ENCODE measurements at regions not wholly inside any gene's neighbourhood (a gene's known extent, or its start where the extent isn't known, plus 50 kb on each side); places are given as distances from the start of the nearest gene placed in this dataset.

- peak; percentile 29 for DNase-seq
- TF ChIP-seq CTCF (IDR thresholded peaks at IDR 0.05), result no peak
Measured at GRCh38 chr11:70502677-70503467, 104.5 kb downstream of the CTTN start.

GRCh38 chr11:70503468-70504221 is 105.3 kb downstream of the CTTN start:
- DNase-seq, result peak; percentile 36
- intact Hi-C loops (cut with DNase I), result no loop called here
- no peak overlapping the region for H3K27ac ChIP-seq
- ATAC-seq, result no peak
- TF ChIP-seq CTCF (IDR thresholded peaks at IDR 0.05), result no peak
- H3K9me3 ChIP-seq, result no peaks in the 10 kb centered on the region
- H3K27me3 ChIP-seq (ENCODE audit: low read depth), result no peaks in the 10 kb centered on the region
- no peaks in the 10 kb centered on the region for H3K4me1 ChIP-seq
- no peak overlapping the region for H3K4me3 ChIP-seq
- no peaks in the 10 kb centered on the region for H3K36me3 ChIP-seq

More at GRCh38 chr11:70502677-70503467, 104.5 kb downstream of the CTTN start:
- intact Hi-C loops (cut with DNase I), result no loop called here
- Histone ChIP-seq H3K4me3 (no peak overlapping the region), H3K27me3 (ENCODE audit: low read depth) (no peaks in the 10 kb centered on the region), H3K4me1 (no peaks in the 10 kb centered on the region), H3K9me3 (no peaks in the 10 kb centered on the region), H3K36me3 (no peaks in the 10 kb centered on the region), H3K27ac (no peak overlapping the region)
- no peak for ATAC-seq

- no peak for TF ChIP-seq CTCF (IDR thresholded peaks at IDR 0.05)
- H3K4me3 ChIP-seq, result no peak overlapping the region
- no peaks in the 10 kb centered on the region for H3K9me3 ChIP-seq
- no peak overlapping the region for H3K27ac ChIP-seq
- ATAC-seq, result no peak
- intact Hi-C loops (cut with DNase I), result no loop called here
- peak; percentile 20 for DNase-seq
- H3K27me3 ChIP-seq (ENCODE audit: low read depth), result no peaks in the 10 kb centered on the region
- H3K36me3 ChIP-seq, result no peaks in the 10 kb centered on the region
- no peaks in the 10 kb centered on the region for H3K4me1 ChIP-seq
Measured at GRCh38 chr11:70504246-70505020, 106.1 kb downstream of the CTTN start.

- Histone ChIP-seq H3K9me3 (no peaks in the 10 kb centered on the region), H3K27ac (no peak overlapping the region), H3K4me3 (no peak overlapping the region), H3K4me1 (no peaks in the 10 kb centered on the region), H3K36me3 (no peaks in the 10 kb centered on the region), H3K27me3 (ENCODE audit: low read depth) (no peaks in the 10 kb centered on the region)
- peak; percentile 34 for DNase-seq
- no peak for TF ChIP-seq CTCF (IDR thresholded peaks at IDR 0.05)
- intact Hi-C loops (cut with DNase I), result no loop called here
- ATAC-seq, result no peak
Measured at GRCh38 chr11:70505331-70505731, 107.0 kb downstream of the CTTN start.

Data from lower lobe of right lung (tissue), 2 donors.